Mucosa of descending colon (tissue), 3 donors: ENCODE measurements at regions not wholly inside any gene's neighbourhood (a gene's known extent, or its start where the extent isn't known, plus 50 kb on each side); places are given as distances from the start of the nearest gene placed in this dataset.

Experiments
- ATAC-seq: fragments of 200-7000 bp; cut with Tn5 transposase; one replicate; pipeline ENCODE4 v1.9.1; 2020; ENCODE audit warnings: mild to moderate bottlenecking, moderate library complexity
- DNase-seq, 3 donors: peaks; one replicate each; pipeline ENCODE4 v3.0.0-alpha.2; 2020
- H3K36me3 ChIP-seq: fragments of 200-600 bp; one replicate; pipeline ENCODE4 v1.8.0; 2021; ENCODE audit warnings: low read depth, mild to moderate bottlenecking
- H3K4me1 ChIP-seq: fragments of 200-600 bp; one replicate; pipeline ENCODE4 v1.8.0; 2021; ENCODE audit warnings: low read depth, mild to moderate bottlenecking
- H3K4me3 ChIP-seq: fragments of 200-600 bp; one replicate; pipeline ENCODE4 v1.8.0; 2021; ENCODE audit warnings: mild to moderate bottlenecking
- H3K9me3 ChIP-seq: fragments of 200-600 bp; one replicate; pipeline ENCODE4 v1.8.0; 2021; ENCODE audit warnings: mild to moderate bottlenecking
- CTCF ChIP-seq: fragments of 200-600 bp; IDR thresholded peaks from one replicate; pipeline ENCODE4 v1.8.0; 2022; ENCODE audit warnings: antibody characterized with exemption, mild to moderate bottlenecking
- intact Hi-C, 2 donors: fragments of 100-400 bp; cut with DNase I in 1 of 2; cut with micrococcal nuclease in 1 of 2; formaldehyde crosslinking; loops; one replicate each; pipeline versions ENCODE4 v1.11.0 to v1.11.1; 2022; cut with DNase I, micrococcal nuclease
- donor health status: DM: no; HTN: no; CAD: no; lungs with moderate emphysema.
- donor health status: DM: no; HTN: no; CAD: no.
- donor health status: DM: no; HTN: yes; CAD: no.

- Histone ChIP-seq H3K4me1 (no peaks in the 10 kb centered on the region), H3K4me3 (no peak overlapping the region), H3K36me3 (no peaks in the 10 kb centered on the region), H3K9me3 (peaks cover 7% of the 10 kb centered on the region)
- TF ChIP-seq CTCF: no peak
- intact Hi-C loops: no loop called here
- no peak for ATAC-seq
- no peak for DNase-seq
Measured at GRCh38 chr2:128921751-128922150, 603.1 kb upstream of the HS6ST1 start.

GRCh38 chr2:128922154-128922553 lies 603.5 kb upstream of the HS6ST1 start:
- ATAC-seq (no peak), DNase-seq (no peak)
- intact Hi-C loops: no loop called here
- Histone ChIP-seq H3K36me3 (no peaks in the 10 kb centered on the region), H3K4me3 (no peak overlapping the region), H3K4me1 (no peaks in the 10 kb centered on the region), H3K9me3 (peaks cover 6% of the 10 kb centered on the region)
- no peak for TF ChIP-seq CTCF

- DNase-seq (no peak), ATAC-seq (no peak)
- Histone ChIP-seq H3K36me3 (no peaks in the 10 kb centered on the region), H3K4me1 (no peaks in the 10 kb centered on the region), H3K4me3 (no peak overlapping the region), H3K9me3 (peaks cover 2% of the 10 kb centered on the region)
- intact Hi-C loops: no loop called here
- TF ChIP-seq CTCF: no peak
Measured at GRCh38 chr2:128925631-128926030, 607.0 kb upstream of the HS6ST1 start.

GRCh38 chr2:128930101-128930500 lies 611.4 kb upstream of the HS6ST1 start:
- H3K4me1 ChIP-seq: no peaks in the 10 kb centered on the region
- no peaks in the 10 kb centered on the region for H3K36me3 ChIP-seq
- H3K9me3 ChIP-seq: peaks cover 2% of the 10 kb centered on the region
- ATAC-seq (no peak), DNase-seq (no peak)
- no peak for TF ChIP-seq CTCF
- no peak overlapping the region for H3K4me3 ChIP-seq
- intact Hi-C loops: no loop called here

- no peak for TF ChIP-seq CTCF
- no peak for ATAC-seq
- Histone ChIP-seq H3K4me1 (no peaks in the 10 kb centered on the region), H3K36me3 (no peaks in the 10 kb centered on the region), H3K4me3 (no peak overlapping the region), H3K9me3 (no peaks in the 10 kb centered on the region)
- no peak for DNase-seq
- intact Hi-C loops: no loop called here
Measured at GRCh38 chr2:128940378-128940777, 621.7 kb upstream of the HS6ST1 start.

- H3K36me3 ChIP-seq: no peaks in the 10 kb centered on the region
- no peak overlapping the region for H3K4me3 ChIP-seq
- intact Hi-C loops: no loop called here
- no peak for ATAC-seq
- no peaks in the 10 kb centered on the region for H3K9me3 ChIP-seq
- no peak for TF ChIP-seq CTCF
- DNase-seq: no peak
- H3K4me1 ChIP-seq: no peaks in the 10 kb centered on the region
Measured at GRCh38 chr2:128941751-128942150, 623.1 kb upstream of the HS6ST1 start.
